Liver (tissue), 3 donors: ENCODE measurements at regions not wholly inside any gene's neighbourhood (a gene's known extent, or its start where the extent isn't known, plus 50 kb on each side); places are given as distances from the start of the nearest gene placed in this dataset.

Source experiments
- CTCF ChIP-seq: fragments of 150-350 bp; IDR thresholded peaks from 2 replicates; pipeline ENCODE4 v1.5.1; 2017; ENCODE audit warnings: improper control_type of control experiment, low read depth, low read length; ENCODE audit not compliant: missing input control
- HNF4A ChIP-seq, 2 donors: conservative IDR thresholded peaks; 2 replicates each; pipeline ENCODE4 v1.6.1; 2016; ENCODE audit warnings: antibody characterized with exemption in 2 of 2, mild to moderate bottlenecking in 2 of 2
- JUND ChIP-seq, 2 donors: IDR thresholded peaks; 2 replicates each; pipeline ENCODE4 v1.6.1; 2016; ENCODE audit warnings: antibody characterized with exemption in 2 of 2
- MAX ChIP-seq: IDR thresholded peaks from 2 replicates; pipeline ENCODE4 v1.6.1; 2016; ENCODE audit warnings: antibody characterized with exemption
- REST ChIP-seq: IDR thresholded peaks from 2 replicates; pipeline ENCODE4 v1.6.1; 2016; ENCODE audit warnings: antibody characterized with exemption, mild to moderate bottlenecking
- SP1 ChIP-seq: IDR thresholded peaks from 2 replicates; pipeline ENCODE4 v1.6.1; 2018; ENCODE audit warnings: antibody characterized with exemption, mild to moderate bottlenecking
- TAF1 ChIP-seq: conservative IDR thresholded peaks from 2 replicates; pipeline ENCODE4 v1.6.1; 2016; ENCODE audit warnings: antibody characterized with exemption, mild to moderate bottlenecking
- YY1 ChIP-seq: IDR thresholded peaks from 2 replicates; pipeline ENCODE4 v1.6.1; 2016; ENCODE audit warnings: antibody characterized with exemption, mild to moderate bottlenecking
- ZBTB33 ChIP-seq: IDR thresholded peaks from 2 replicates; pipeline ENCODE4 v1.6.1; 2016; ENCODE audit warnings: antibody characterized with exemption
- donor health status: healthy.
- donor health status: healthy.

GRCh38 chr13:107516517-107516916 lies 698.8 kb downstream of the LIG4 start:
- TF ChIP-seq MAX (no peak), CTCF (no peak), REST (no peak), YY1 (no peak), SP1 (no peak), TAF1 (no peak), HNF4A (conservative IDR thresholded peaks at IDR 0.05) (no peak), JUND (IDR thresholded peaks at IDR 0.05) (no peak), ZBTB33 (no peak)
